ENCODE measurements at regions not wholly inside any gene's neighbourhood (a gene's known extent, or its start where the extent isn't known, plus 50 kb on each side); places are given as distances from the start of the nearest gene placed in this dataset.

DNA sequence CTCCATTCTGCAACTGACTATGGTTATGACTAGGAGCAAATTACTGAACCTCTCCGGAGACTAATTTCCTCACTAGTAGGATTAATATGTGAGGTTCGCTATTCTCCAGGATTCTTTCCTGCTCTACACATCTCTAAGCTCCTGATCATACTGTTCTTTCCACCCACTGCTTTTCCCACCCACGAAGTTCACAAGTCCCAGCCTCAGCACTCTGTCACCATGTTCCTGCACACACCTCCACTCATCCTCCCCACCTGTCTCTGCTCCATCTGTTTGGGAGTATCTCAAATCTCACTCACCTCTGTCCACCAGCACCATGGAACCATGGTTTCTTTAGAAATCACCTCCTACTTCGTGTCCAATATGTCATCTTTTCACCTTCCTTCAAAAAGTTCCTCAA lies 185.3 kb downstream of the LRATD1 start:
- Histone ChIP-seq H3K27ac (replicated peaks) (no peak overlapping the region), H3K27me3 (ENCODE audit: insufficient read depth, poor library complexity, severe bottlenecking) (no peaks in the 10 kb centered on the region), H3K4me3 (replicated peaks; ENCODE audit: insufficient read depth, low read length) (no peak overlapping the region)
- TF ChIP-seq POLR2AphosphoS5 (IDR thresholded peaks at IDR 0.05; ENCODE audit: low read depth): no peak
- TF ChIP-seq GABPA (IDR thresholded peaks at IDR 0.05; ENCODE audit: low read depth): no peak
- TF ChIP-seq, protein P1, sequence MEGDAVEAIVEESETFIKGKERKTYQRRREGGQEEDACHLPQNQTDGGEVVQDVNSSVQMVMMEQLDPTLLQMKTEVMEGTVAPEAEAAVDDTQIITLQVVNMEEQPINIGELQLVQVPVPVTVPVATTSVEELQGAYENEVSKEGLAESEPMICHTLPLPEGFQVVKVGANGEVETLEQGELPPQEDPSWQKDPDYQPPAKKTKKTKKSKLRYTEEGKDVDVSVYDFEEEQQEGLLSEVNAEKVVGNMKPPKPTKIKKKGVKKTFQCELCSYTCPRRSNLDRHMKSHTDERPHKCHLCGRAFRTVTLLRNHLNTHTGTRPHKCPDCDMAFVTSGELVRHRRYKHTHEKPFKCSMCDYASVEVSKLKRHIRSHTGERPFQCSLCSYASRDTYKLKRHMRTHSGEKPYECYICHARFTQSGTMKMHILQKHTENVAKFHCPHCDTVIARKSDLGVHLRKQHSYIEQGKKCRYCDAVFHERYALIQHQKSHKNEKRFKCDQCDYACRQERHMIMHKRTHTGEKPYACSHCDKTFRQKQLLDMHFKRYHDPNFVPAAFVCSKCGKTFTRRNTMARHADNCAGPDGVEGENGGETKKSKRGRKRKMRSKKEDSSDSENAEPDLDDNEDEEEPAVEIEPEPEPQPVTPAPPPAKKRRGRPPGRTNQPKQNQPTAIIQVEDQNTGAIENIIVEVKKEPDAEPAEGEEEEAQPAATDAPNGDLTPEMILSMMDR (IDR thresholded peaks at IDR 0.05; ENCODE audit: insufficient read depth, low read length): no peak
- no peak for TF ChIP-seq SPI1 (IDR thresholded peaks at IDR 0.05; ENCODE audit: borderline replicate concordance, low read depth)
- TF ChIP-seq, protein P2, sequence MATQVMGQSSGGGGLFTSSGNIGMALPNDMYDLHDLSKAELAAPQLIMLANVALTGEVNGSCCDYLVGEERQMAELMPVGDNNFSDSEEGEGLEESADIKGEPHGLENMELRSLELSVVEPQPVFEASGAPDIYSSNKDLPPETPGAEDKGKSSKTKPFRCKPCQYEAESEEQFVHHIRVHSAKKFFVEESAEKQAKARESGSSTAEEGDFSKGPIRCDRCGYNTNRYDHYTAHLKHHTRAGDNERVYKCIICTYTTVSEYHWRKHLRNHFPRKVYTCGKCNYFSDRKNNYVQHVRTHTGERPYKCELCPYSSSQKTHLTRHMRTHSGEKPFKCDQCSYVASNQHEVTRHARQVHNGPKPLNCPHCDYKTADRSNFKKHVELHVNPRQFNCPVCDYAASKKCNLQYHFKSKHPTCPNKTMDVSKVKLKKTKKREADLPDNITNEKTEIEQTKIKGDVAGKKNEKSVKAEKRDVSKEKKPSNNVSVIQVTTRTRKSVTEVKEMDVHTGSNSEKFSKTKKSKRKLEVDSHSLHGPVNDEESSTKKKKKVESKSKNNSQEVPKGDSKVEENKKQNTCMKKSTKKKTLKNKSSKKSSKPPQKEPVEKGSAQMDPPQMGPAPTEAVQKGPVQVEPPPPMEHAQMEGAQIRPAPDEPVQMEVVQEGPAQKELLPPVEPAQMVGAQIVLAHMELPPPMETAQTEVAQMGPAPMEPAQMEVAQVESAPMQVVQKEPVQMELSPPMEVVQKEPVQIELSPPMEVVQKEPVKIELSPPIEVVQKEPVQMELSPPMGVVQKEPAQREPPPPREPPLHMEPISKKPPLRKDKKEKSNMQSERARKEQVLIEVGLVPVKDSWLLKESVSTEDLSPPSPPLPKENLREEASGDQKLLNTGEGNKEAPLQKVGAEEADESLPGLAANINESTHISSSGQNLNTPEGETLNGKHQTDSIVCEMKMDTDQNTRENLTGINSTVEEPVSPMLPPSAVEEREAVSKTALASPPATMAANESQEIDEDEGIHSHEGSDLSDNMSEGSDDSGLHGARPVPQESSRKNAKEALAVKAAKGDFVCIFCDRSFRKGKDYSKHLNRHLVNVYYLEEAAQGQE (IDR thresholded peaks at IDR 0.05; ENCODE audit: insufficient replicate concordance, low read depth): no peak
- DNase-seq (ENCODE audit: low read depth in 1 of 2, low spot score in 1 of 2): no peak

DNA sequence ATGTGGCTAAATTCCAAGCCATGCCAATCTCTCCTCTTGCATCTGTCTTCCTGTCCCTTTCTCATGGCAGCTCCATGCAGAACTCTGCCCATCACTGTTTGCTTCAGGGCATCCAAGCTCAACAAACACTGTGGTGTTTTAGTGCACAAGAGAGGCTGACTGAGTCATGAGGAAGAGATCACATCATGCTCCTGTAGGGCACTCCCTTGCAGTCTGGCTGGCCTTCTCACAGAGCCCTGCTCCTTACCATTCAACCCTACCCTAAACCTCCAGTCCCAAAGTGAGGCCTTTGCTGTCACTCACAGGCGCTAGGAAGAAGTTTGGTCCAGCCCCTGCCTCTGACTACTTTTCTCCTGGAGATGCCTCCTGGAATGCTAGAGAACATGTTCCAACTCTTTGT lies 194.0 kb downstream of the LRATD1 start:
- no peak for DNase-seq (ENCODE audit: low read depth in 1 of 2, low spot score in 1 of 2)
- H3K4me3 ChIP-seq (replicated peaks; ENCODE audit: insufficient read depth, low read length): no peak overlapping the region
- TF ChIP-seq, protein P1 (IDR thresholded peaks at IDR 0.05; ENCODE audit: insufficient read depth, low read length): no peak
- TF ChIP-seq, protein P2 (IDR thresholded peaks at IDR 0.05; ENCODE audit: insufficient replicate concordance, low read depth): no peak
- TF ChIP-seq SPI1 (IDR thresholded peaks at IDR 0.05; ENCODE audit: borderline replicate concordance, low read depth) (no peak), POLR2AphosphoS5 (IDR thresholded peaks at IDR 0.05; ENCODE audit: low read depth) (no peak), GABPA (IDR thresholded peaks at IDR 0.05; ENCODE audit: low read depth) (no peak)
- H3K27me3 ChIP-seq (ENCODE audit: insufficient read depth, poor library complexity, severe bottlenecking): no peaks in the 10 kb centered on the region
- no peak overlapping the region for H3K27ac ChIP-seq (replicated peaks)

DNA sequence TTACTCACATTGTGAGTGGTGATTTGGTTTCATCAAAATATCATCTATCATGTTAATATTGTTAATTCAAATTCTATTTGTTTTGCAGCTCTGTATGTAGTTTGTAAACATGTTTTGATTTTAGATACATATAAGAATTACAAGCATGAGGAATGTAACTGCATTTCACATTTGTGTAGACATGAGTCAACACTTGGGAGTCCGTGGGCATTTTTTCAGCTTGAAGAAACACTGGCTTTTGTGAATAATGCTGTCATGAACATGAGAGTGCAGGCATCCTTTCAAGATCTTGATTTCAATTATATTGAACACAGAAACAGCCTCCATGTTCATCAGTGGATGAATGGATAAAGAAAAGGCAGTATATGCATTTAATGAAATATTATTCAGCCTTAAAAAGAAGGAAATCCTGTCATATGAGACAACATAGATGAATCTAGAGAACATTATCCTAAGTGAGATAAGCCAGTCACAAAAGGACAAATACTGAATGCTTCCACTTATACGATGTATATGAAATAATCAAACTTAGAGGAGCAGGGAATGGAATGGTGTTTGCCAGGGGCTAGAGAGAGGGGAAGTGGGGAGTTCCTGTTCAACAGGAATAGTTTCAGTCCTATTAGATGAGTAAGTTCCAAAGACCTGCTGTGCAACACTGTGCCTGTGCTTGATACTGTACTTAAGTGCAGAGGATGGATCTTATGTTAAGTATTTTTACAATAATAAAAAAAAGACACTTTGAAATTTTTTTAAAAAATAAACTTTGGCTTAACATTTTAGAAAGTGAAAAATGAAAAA lies 194.9 kb downstream of the LRATD1 start:
- DNase-seq (ENCODE audit: low read depth in 1 of 2, low spot score in 1 of 2): no peak
- no peak overlapping the region for H3K4me3 ChIP-seq (replicated peaks; ENCODE audit: insufficient read depth, low read length)
- no peak for TF ChIP-seq SPI1 (IDR thresholded peaks at IDR 0.05; ENCODE audit: borderline replicate concordance, low read depth)
- TF ChIP-seq, protein P1 (IDR thresholded peaks at IDR 0.05; ENCODE audit: insufficient read depth, low read length): no peak
- no peak for TF ChIP-seq POLR2AphosphoS5 (IDR thresholded peaks at IDR 0.05; ENCODE audit: low read depth)
- TF ChIP-seq, protein P2 (IDR thresholded peaks at IDR 0.05; ENCODE audit: insufficient replicate concordance, low read depth): no peak
- no peak for TF ChIP-seq GABPA (IDR thresholded peaks at IDR 0.05; ENCODE audit: low read depth)
- no peak overlapping the region for H3K27ac ChIP-seq (replicated peaks)
- no peaks in the 10 kb centered on the region for H3K27me3 ChIP-seq (ENCODE audit: insufficient read depth, poor library complexity, severe bottlenecking)

Measured in HL-60 (cell line).